HS-27A (cell line): ENCODE measurements at regions not wholly inside any gene's neighbourhood (a gene's known extent, or its start where the extent isn't known, plus 50 kb on each side); places are given as distances from the start of the nearest gene placed in this dataset.
"Not testable (repeated sequence)": the region's sequence is repeated elsewhere in the genome, so short reads cannot be mapped to it uniquely, and the experiment has no call there.

Experiments used
- DNase-seq: peaks from one replicate; pipeline ENCODE4 v3.0.0-alpha.2; 2012; ENCODE audit warnings: low read depth, missing footprints

GRCh38 chr3:8312685-8313084 is 188.9 kb upstream of the LMCD1 start:
- no peak for DNase-seq

GRCh38 chr3:8313560-8314267 is 187.9 kb upstream of the LMCD1 start:
- DNase-seq: no peak

- not testable (repeated sequence) for DNase-seq
These were observed 186.1 kb upstream of the LMCD1 start for GRCh38 chr3:8315526-8315925.

GRCh38 chr3:8317661-8318649 is 183.7 kb upstream of the LMCD1 start:
- peak; percentile 43 for DNase-seq

- DNase-seq: peak; percentile 88
These were observed 181.5 kb upstream of the LMCD1 start for GRCh38 chr3:8319935-8320634.

GRCh38 chr3:8320711-8321458 is 180.7 kb upstream of the LMCD1 start:
- no peak for DNase-seq

GRCh38 chr3:8324747-8325146 is 176.9 kb upstream of the LMCD1 start:
- DNase-seq: no peak

- no peak for DNase-seq
These were observed 176.3 kb upstream of the LMCD1 start for GRCh38 chr3:8325306-8325705.

GRCh38 chr3:8325833-8326232 is 175.8 kb upstream of the LMCD1 start:
- not testable (repeated sequence) for DNase-seq

- no peak for DNase-seq
These were observed 173.9 kb upstream of the LMCD1 start for GRCh38 chr3:8327739-8328138.

GRCh38 chr3:8328967-8329366 is 172.7 kb upstream of the LMCD1 start:
- DNase-seq: no peak

- no peak for DNase-seq
These were observed 172.0 kb upstream of the LMCD1 start for GRCh38 chr3:8329598-8329997.

- DNase-seq: no peak
These were observed 165.2 kb upstream of the LMCD1 start for GRCh38 chr3:8336456-8336855.

GRCh38 chr3:8338424-8338823 is 163.2 kb upstream of the LMCD1 start:
- no peak for DNase-seq

- no peak for DNase-seq
These were observed 159.8 kb upstream of the LMCD1 start for GRCh38 chr3:8341821-8342247.

- DNase-seq: no peak
These were observed 158.6 kb upstream of the LMCD1 start for GRCh38 chr3:8343058-8343457.

GRCh38 chr3:8345398-8345797 is 156.2 kb upstream of the LMCD1 start:
- DNase-seq: no peak

GRCh38 chr3:8348076-8348475 is 153.5 kb upstream of the LMCD1 start:
- no peak for DNase-seq

GRCh38 chr3:8352475-8352874 is 149.1 kb upstream of the LMCD1 start:
- DNase-seq: no peak

GRCh38 chr3:8353364-8353763 is 148.3 kb upstream of the LMCD1 start:
- DNase-seq: no peak

- DNase-seq: no peak
These were observed 146.3 kb upstream of the LMCD1 start for GRCh38 chr3:8355346-8355745.

GRCh38 chr3:8356066-8356465 is 145.6 kb upstream of the LMCD1 start:
- DNase-seq: not testable (repeated sequence)
